HG02840 (cell line): ENCODE measurements at regions not wholly inside any gene's neighbourhood (a gene's known extent, or its start where the extent isn't known, plus 50 kb on each side); places are given as distances from the start of the nearest gene placed in this dataset.

Experiments used
- ATAC-seq: cut with Tn5 transposase; IDR thresholded peaks from one replicate; pipeline ENCODE4 v1.9.1; 2021; ENCODE audit warnings: mild to moderate bottlenecking, moderate library complexity, moderate number of reproducible peaks; ENCODE audit not compliant: unreplicated experiment, low FRiP score

- ATAC-seq = no peak
Observed at GRCh38 chr5:7955476-7955875, 86.5 kb downstream of the MTRR start.

- no peak for ATAC-seq
Observed at GRCh38 chr5:7957329-7957728, 88.4 kb downstream of the MTRR start.

- ATAC-seq = no peak
Observed at GRCh38 chr5:7960142-7960541, 91.2 kb downstream of the MTRR start.

GRCh38 chr5:7961540-7961939 is 92.6 kb downstream of the MTRR start:
- ATAC-seq = no peak

- ATAC-seq = peak; percentile 65
Observed at GRCh38 chr5:7970816-7971215, 101.9 kb downstream of the MTRR start.

- no peak for ATAC-seq
Observed at GRCh38 chr5:7976411-7977190, 107.7 kb downstream of the MTRR start.

DNA sequence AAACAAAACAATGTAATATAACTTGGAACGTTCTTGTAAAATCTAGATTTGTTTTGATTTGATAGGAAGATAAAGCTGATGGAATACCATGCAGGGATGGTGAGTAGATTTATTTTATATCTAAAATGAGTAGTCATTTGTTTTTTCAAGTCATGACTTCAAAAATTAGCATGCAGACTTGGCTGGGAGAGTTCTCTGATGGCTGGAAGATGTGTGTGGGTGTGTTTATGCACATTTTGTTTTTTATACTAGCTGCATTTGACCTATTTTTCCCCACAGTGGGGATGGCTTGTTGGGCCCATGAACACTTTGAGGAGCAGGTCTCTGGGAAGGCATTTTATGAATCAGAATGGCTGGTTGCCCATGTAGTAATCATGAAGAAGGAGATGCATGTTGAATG is 109.2 kb downstream of the MTRR start:
- no peak for ATAC-seq

GRCh38 chr5:7978991-7979390 is 110.0 kb downstream of the MTRR start:
- no peak for ATAC-seq

GRCh38 chr5:7980881-7981280 is 111.9 kb downstream of the MTRR start:
- no peak for ATAC-seq

DNA sequence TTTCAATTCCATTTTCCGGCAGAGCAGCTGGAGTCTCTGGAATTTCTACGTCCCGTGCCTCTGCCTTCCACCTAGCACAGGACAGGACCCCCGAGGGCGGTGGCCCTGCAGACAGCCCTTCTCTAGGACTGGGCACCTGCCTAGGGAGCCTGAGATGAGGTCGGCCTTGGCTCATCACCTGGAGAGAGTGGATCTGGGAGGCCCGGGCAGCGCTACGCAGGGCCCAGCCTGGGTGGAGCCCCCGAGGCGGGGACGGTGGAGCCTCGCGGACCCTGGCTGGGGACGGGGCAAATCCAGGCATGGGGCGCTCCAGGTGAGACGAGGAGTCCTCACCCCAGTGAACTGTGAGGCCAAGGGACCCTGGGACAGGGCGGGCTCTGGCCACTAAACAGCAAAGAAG is 114.5 kb downstream of the MTRR start:
- no peak for ATAC-seq

GRCh38 chr5:7991125-7991821 is 122.3 kb downstream of the MTRR start:
- ATAC-seq = no peak

GRCh38 chr5:7995688-7996294 is 126.8 kb downstream of the MTRR start:
- ATAC-seq = no peak

DNA sequence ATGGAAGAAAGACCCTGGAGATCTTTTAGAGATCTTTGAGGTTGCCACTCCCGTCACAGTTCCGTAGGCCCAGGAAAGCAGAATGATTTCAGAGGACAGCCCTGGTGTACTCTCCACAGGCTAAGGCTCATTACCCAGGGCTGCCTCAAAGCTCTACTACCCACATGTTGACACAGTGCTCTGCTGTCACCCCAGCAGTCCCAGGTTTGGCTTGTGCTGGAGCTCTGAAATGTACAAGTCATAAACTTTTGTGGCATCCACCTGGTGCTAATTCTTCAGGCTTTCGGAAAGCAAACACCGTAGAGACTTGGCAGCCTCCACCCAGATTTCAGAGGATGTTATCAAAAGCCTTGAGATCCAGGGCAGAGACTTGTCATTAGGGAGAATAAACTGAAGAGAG is 136.5 kb downstream of the MTRR start:
- no peak for ATAC-seq

- no peak for ATAC-seq
Observed at GRCh38 chr5:8012131-8012977, 143.4 kb downstream of the MTRR start.

DNA sequence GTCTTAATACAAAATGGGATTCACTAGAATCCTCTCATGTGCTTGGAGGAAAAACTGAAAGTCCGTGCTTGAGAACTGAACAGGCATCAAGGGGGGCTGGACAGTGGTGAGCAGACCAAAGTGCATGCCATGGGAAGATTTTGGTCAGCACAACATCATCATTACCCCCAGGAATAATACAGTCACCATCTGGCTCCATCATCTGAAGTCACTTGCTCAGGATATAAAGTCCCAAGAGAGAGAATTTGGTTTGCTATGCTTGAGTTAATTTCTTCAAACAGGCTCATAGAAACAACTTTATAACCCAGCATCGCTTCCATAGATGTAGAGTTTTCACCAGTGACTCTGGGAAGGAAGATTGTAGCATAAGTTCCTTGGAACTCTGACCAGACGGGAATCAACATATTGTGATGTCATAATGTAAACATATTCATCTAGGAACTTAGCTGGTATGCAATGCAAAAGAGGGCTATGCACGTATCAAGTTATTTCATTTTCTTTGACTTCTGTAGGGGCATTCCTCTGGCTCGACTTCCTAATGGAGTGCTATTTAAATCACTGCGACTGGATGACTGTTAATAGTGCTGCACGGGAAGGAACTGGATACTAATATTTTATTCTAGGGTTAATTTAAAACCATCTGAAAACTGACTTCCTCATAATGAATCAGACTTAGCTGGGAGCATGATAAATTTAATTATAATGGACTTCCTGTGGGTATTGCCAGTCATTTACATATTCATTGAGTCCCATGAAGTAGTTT is 145.2 kb downstream of the MTRR start:
- no peak for ATAC-seq

GRCh38 chr5:8019719-8020218 is 150.8 kb downstream of the MTRR start:
- no peak for ATAC-seq

GRCh38 chr5:8020861-8021514 is 152.0 kb downstream of the MTRR start:
- ATAC-seq = no peak

DNA sequence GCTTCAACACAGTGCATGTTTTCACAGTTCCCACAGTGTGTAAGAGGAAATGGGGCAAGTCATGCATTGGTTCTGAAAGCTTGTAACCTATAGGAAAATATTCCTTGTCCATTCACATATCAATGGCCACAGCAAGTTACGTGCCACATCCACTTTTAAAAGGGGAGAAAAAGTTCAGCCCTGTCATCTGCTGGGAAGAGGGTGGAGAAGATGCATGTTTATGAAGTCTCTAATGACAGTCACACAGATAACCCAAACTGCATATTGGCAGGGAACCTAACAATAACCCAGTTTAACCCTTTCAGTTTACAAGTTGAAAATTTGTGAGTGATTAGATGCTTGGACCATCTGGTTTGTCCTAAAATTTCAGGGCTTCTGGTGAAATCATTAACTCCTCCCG is 159.3 kb downstream of the MTRR start:
- ATAC-seq = no peak

DNA sequence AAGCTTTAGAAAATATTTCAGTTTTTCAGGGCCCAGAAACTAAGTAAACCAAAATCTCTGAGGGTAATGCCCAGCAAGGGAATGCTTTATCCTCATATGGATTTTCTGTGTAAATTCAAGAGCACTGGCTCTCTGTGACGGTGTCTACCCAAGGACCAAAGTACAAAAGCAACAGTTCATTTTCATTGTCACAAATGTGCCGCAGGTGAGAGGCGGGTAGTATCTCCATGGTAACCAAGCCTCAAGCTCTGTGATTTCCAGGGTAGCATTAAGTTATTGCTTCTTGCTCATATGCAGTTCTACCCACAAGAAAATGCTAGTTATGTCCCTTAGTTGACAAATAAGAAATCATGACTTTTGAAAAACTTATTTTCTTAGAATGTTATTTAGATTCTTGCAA is 164.3 kb downstream of the MTRR start:
- no peak for ATAC-seq
